ENCODE measurements at regions not wholly inside any gene's neighbourhood (a gene's known extent, or its start where the extent isn't known, plus 50 kb on each side); places are given as distances from the start of the nearest gene placed in this dataset.

- Histone ChIP-seq H3K9me3 (replicated peaks in 1 of 3) (no peaks in the 10 kb centered on the region), H3K4me3 (no peak overlapping the region), H3K36me3 (replicated peaks in 1 of 2) (no peaks in the 10 kb centered on the region), H3K27ac (no peak overlapping the region), H3K27me3 (no peaks in the 10 kb centered on the region), H3K4me1 (replicated peaks in 1 of 2) (no peaks in the 10 kb centered on the region)
- TF ChIP-seq, protein P1, sequence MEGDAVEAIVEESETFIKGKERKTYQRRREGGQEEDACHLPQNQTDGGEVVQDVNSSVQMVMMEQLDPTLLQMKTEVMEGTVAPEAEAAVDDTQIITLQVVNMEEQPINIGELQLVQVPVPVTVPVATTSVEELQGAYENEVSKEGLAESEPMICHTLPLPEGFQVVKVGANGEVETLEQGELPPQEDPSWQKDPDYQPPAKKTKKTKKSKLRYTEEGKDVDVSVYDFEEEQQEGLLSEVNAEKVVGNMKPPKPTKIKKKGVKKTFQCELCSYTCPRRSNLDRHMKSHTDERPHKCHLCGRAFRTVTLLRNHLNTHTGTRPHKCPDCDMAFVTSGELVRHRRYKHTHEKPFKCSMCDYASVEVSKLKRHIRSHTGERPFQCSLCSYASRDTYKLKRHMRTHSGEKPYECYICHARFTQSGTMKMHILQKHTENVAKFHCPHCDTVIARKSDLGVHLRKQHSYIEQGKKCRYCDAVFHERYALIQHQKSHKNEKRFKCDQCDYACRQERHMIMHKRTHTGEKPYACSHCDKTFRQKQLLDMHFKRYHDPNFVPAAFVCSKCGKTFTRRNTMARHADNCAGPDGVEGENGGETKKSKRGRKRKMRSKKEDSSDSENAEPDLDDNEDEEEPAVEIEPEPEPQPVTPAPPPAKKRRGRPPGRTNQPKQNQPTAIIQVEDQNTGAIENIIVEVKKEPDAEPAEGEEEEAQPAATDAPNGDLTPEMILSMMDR (IDR thresholded peaks at IDR 0.05): no peak
- no peak for TF ChIP-seq POLR2A (IDR thresholded peaks at IDR 0.05)
- WGBS, 4 donors: 56 to 64% (median 62%) methylated on average over 3 of the region's 3 CpGs
- intact Hi-C loops (cut with DNase I): no loop called here
- no peak for DNase-seq
These were observed 424.0 kb upstream of the CXorf51B start for GRCh38 chrX:146385529-146385928.

GRCh38 chrX:146396409-146396808 lies 413.2 kb upstream of the CXorf51B start:
- Histone ChIP-seq H3K4me1 (replicated peaks in 1 of 2) (no peaks in the 10 kb centered on the region), H3K27me3 (no peaks in the 10 kb centered on the region), H3K36me3 (replicated peaks in 1 of 2) (no peaks in the 10 kb centered on the region), H3K4me3 (no peak overlapping the region), H3K27ac (no peak overlapping the region), H3K9me3 (replicated peaks in 1 of 3) (no peaks in the 10 kb centered on the region)
- TF ChIP-seq, protein P1 (IDR thresholded peaks at IDR 0.05): no peak
- no peak for TF ChIP-seq POLR2A (IDR thresholded peaks at IDR 0.05)
- intact Hi-C loops (cut with DNase I): no loop called here
- 36 to 63% (median 46%) methylated on average over 3 of the region's 3 CpGs for WGBS, 4 donors
- DNase-seq: peak in 2 of 7 donors; percentile 14 to 17

- no peaks in the 10 kb centered on the region for H3K9me3 ChIP-seq (replicated peaks in 1 of 3)
- TF ChIP-seq, protein P1 (IDR thresholded peaks at IDR 0.05): no peak
- no peak for TF ChIP-seq POLR2A (IDR thresholded peaks at IDR 0.05)
- H3K36me3 ChIP-seq (replicated peaks in 1 of 2): no peaks in the 10 kb centered on the region
- no peaks in the 10 kb centered on the region for H3K4me1 ChIP-seq (replicated peaks in 1 of 2)
- H3K4me3 ChIP-seq: no peak overlapping the region
- no peaks in the 10 kb centered on the region for H3K27me3 ChIP-seq
- no peak overlapping the region for H3K27ac ChIP-seq
- WGBS, 4 donors: 71 to 85% (median 83%) methylated on average over 2 of the region's 2 CpGs
- no peak for DNase-seq
- intact Hi-C loops (cut with DNase I): no loop called here
These were observed 400.0 kb upstream of the CXorf51B start for GRCh38 chrX:146409528-146409927.

GRCh38 chrX:146424422-146424821 lies 385.1 kb upstream of the CXorf51B start:
- Histone ChIP-seq H3K27me3 (no peaks in the 10 kb centered on the region), H3K9me3 (replicated peaks in 1 of 3) (no peaks in the 10 kb centered on the region), H3K27ac (no peak overlapping the region), H3K4me1 (replicated peaks in 1 of 2) (no peaks in the 10 kb centered on the region), H3K36me3 (replicated peaks in 1 of 2) (no peaks in the 10 kb centered on the region), H3K4me3 (no peak overlapping the region)
- no peak for DNase-seq
- TF ChIP-seq POLR2A (IDR thresholded peaks at IDR 0.05): no peak
- intact Hi-C loops (cut with DNase I): no loop called here
- 47 to 61% (median 60%) methylated on average over 1 to 2 of the region's 2 CpGs for WGBS, 4 donors

DNA sequence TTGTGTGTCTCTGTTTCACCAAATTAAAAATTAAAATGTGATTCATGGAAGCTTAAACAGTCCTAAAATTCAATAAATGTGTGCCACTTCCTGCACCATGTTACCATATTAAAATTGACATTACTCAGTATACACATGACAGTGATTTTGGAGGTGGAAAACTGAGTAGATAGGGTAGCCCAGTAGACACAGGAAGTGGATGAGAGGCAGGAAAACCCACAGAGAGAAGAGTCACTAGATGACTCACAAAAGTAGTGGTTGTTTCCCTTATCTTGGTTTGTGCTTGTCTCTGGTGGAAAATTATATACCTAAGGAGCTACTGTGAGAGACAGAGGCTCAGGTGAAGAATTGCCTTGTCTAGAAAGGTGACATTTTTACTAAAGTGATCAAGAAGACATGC lies 375.8 kb upstream of the CXorf51B start:
- DNase-seq: no peak
- TF ChIP-seq, protein P1 (IDR thresholded peaks at IDR 0.05): no peak
- TF ChIP-seq POLR2A (IDR thresholded peaks at IDR 0.05): no peak
- H3K4me3 ChIP-seq: no peak overlapping the region
- no peaks in the 10 kb centered on the region for H3K27me3 ChIP-seq
- H3K4me1 ChIP-seq (replicated peaks in 1 of 2): no peaks in the 10 kb centered on the region
- intact Hi-C loops (cut with DNase I): no loop called here
- no peak overlapping the region for H3K27ac ChIP-seq
- H3K9me3 ChIP-seq (replicated peaks in 1 of 3): no peaks in the 10 kb centered on the region
- H3K36me3 ChIP-seq (replicated peaks in 1 of 2): no peaks in the 10 kb centered on the region

All from adrenal gland (tissue), 9 donors.